Common myeloid progenitor, CD34-positive (primary cell): ENCODE measurements at regions not wholly inside any gene's neighbourhood (a gene's known extent, or its start where the extent isn't known, plus 50 kb on each side); places are given as distances from the start of the nearest gene placed in this dataset.

Experiments used
- CTCF ChIA-PET: fragments of 350-600 bp; sonication (Branson Sonifier 250); formaldehyde crosslinking; loops from one replicate; lab custom pipeline; 2021; ENCODE audit warnings: antibody characterized with exemption; lab: Charles Lee
- POLR2A ChIA-PET: fragments of 350-600 bp; sonication (Branson Sonifier 250); formaldehyde crosslinking; loops from one replicate; lab custom pipeline; 2021; ENCODE audit warnings: antibody characterized with exemption; lab: Charles Lee
- DNase-seq, 3 donors: peaks; one replicate each; pipeline versions ENCODE4 v3.0.0 to v3.0.0-alpha.2; 2013
- H3K27ac ChIP-seq, 2 experiments: 1 replicate in 1 of 2; 2 replicates in 1 of 2; pipeline ENCODE4 v1.7.0; 2013; ENCODE audit warnings: inconsistent platforms in 2 of 2, low read length in 2 of 2, mild to moderate bottlenecking in 2 of 2, low read depth in 1 of 2, moderate library complexity in 1 of 2; ENCODE audit not compliant: severe bottlenecking in 2 of 2, insufficient read depth in 1 of 2, poor library complexity in 1 of 2
- H3K27me3 ChIP-seq, 5 experiments: replicated peaks in 2 of 5; 1 replicate in 3 of 5; 2 replicates in 2 of 5; pipeline versions ENCODE4 v1.6.1 to v1.7.0; 2013; ENCODE audit warnings: low read length in 4 of 5, mild to moderate bottlenecking in 2 of 5, moderate library complexity in 2 of 5, inconsistent platforms in 1 of 5; ENCODE audit not compliant: insufficient read depth in 5 of 5, control insufficient read depth in 4 of 5
- H3K36me3 ChIP-seq, 4 experiments: 1 replicate in 2 of 4; 2 replicates in 2 of 4; pipeline versions ENCODE4 v1.6.1 to v1.7.0; 2013; ENCODE audit warnings: low read length in 3 of 4, control low read depth in 1 of 4, mild to moderate bottlenecking in 1 of 4; ENCODE audit not compliant: control insufficient read depth in 4 of 4, insufficient read depth in 4 of 4
- H3K4me1 ChIP-seq, 4 experiments: 1 replicate in 3 of 4; 2 replicates in 1 of 4; pipeline versions ENCODE4 v1.6.1 to v1.7.1; 2013; ENCODE audit warnings: low read length in 3 of 4, mild to moderate bottlenecking in 3 of 4, control low read depth in 1 of 4, inconsistent platforms in 1 of 4, moderate library complexity in 1 of 4; ENCODE audit not compliant: control insufficient read depth in 4 of 4, insufficient read depth in 4 of 4; ENCODE audit errors: control extremely low read depth in 1 of 4
- H3K4me3 ChIP-seq, 7 experiments: 1 replicate in 4 of 7; 2 replicates in 3 of 7; pipeline versions ENCODE4 v1.5.1 to v1.7.0; 2013; ENCODE audit warnings: mild to moderate bottlenecking in 7 of 7, low read length in 6 of 7, moderate library complexity in 6 of 7, inconsistent platforms in 2 of 7, low read depth in 2 of 7, control low read depth in 1 of 7; ENCODE audit not compliant: insufficient read depth in 4 of 7, control insufficient read depth in 1 of 7; ENCODE audit errors: extremely low read depth in 1 of 7
- H3K9me3 ChIP-seq, 5 experiments: 1 replicate in 4 of 5; 2 replicates in 1 of 5; pipeline versions ENCODE4 v1.6.1 to v1.7.1; 2013; ENCODE audit warnings: low read length in 4 of 5, mild to moderate bottlenecking in 2 of 5, inconsistent platforms in 1 of 5, low read depth in 1 of 5, moderate library complexity in 1 of 5; ENCODE audit not compliant: control insufficient read depth in 4 of 5, insufficient read depth in 2 of 5; ENCODE audit errors: control extremely low read depth in 1 of 5
- WGBS: methylation state at CpG from one replicate; pipeline ENCODE4 v1.1.5; 2013; ENCODE audit not compliant: insufficient coverage; 5-methylcytosine and 5-hydroxymethylcytosine counted together

DNA sequence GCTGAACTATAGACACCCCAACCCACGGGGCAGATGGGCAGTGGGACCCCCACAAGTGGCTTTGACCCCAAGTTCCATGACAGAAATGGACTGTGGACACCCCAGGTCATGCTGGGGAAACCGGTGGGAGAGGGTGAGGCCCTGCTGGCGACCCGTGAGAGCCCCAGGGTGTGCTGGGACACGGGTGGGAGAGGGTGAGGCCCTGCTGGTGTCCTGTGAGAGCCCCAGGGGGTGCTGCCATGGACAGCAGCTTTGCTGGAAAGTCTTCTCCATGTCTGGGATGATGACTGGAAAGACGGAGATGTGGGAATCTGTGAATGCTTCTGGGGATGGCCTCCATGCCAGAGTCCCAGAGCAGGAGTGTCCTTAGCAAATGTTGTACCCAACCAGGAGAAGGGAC lies 148.4 kb downstream of the URI1 start:
- H3K4me3 ChIP-seq: no peak overlapping the region
- DNase-seq: no peak
- H3K9me3 ChIP-seq: no peaks in the 10 kb centered on the region
- ChIA-PET CTCF (no interaction called here), POLR2A (no interaction called here)
- 85% methylated on average over 5 of the region's 6 CpGs for WGBS
- peaks cover 0 to 2% (median 0%) of the 10 kb centered on the region in 4 experiments for H3K4me1 ChIP-seq
- H3K27ac ChIP-seq: no peak overlapping the region
- no peaks in the 10 kb centered on the region for H3K27me3 ChIP-seq
- H3K36me3 ChIP-seq: no peaks in the 10 kb centered on the region

DNA sequence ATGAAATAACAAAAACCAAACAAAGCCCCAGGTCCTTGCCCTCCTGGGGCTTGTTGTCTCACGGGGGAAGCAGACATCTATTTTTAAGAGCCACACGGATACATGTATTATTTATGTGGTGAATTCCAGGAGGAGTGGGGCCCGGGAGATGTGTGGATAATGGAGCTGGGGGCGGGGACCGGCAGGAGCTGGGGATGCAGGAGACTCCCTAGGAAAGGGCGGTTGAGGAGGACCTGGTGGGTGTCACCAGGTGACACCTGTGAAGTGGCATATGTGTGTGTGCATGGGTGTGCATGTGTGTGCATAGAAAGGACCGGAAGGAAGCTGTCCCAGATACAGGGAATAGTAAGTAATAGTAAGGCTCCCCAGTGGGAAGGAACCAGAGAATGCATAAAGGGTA lies 148.9 kb downstream of the URI1 start:
- no peak overlapping the region for H3K4me3 ChIP-seq
- 95% methylated on average over 6 of the region's 7 CpGs for WGBS
- H3K27me3 ChIP-seq: no peaks in the 10 kb centered on the region
- H3K36me3 ChIP-seq: no peaks in the 10 kb centered on the region
- DNase-seq: no peak
- POLR2A ChIA-PET: no interaction called here
- no peaks in the 10 kb centered on the region for H3K9me3 ChIP-seq
- CTCF ChIA-PET: no interaction called here
- H3K4me1 ChIP-seq: no peaks in the 10 kb centered on the region
- no peak overlapping the region for H3K27ac ChIP-seq

DNA sequence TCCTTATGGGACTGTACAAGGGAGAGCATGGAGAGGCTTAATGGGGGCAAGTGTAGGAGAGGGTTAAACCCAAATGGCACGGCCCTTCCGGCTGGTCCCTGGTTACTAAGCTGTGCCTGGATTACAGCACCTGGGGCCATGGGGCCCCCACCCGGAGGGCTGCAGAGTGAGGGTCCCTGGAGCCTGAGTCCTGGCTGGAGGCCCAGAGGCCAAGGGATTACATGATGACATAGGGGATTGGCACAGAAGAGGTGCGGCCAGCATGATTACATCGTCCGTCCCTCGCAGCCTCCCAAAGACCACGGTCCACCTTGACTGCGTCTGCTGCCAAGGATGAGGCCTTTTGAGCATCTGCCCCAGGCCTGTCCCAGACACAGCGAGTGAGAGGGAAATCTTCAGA lies 149.4 kb downstream of the URI1 start:
- ChIA-PET POLR2A (no interaction called here), CTCF (no interaction called here)
- no peak for DNase-seq
- H3K36me3 ChIP-seq: no peaks in the 10 kb centered on the region
- H3K9me3 ChIP-seq: no peaks in the 10 kb centered on the region
- WGBS: 100% methylated on average over 8 of the region's 10 CpGs
- no peak overlapping the region for H3K4me3 ChIP-seq
- H3K4me1 ChIP-seq: no peaks in the 10 kb centered on the region
- no peak overlapping the region for H3K27ac ChIP-seq
- H3K27me3 ChIP-seq: no peaks in the 10 kb centered on the region

DNA sequence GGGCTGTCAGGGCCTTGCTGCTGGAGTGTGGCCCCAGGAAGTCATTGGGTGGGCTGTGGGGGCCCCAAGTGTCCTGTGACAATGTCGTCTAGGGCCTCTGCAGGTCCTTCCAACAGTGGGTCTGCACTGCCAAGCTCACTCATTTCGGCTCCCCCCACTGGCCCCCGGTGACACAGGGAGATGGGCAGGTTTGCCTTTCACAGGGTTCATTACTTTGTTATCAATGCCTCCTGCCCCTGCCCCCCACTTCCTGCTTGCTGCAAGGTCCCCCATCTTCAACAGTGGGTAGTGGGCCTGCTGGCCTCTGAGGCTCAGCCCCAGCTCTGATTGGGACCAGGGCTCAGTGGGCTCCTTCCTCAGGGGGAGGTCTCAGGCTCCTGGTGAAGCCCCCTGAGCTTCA lies 149.8 kb downstream of the URI1 start:
- WGBS: 100% methylated on average over 2 of the region's 3 CpGs
- CTCF ChIA-PET: no interaction called here
- POLR2A ChIA-PET: no interaction called here
- Histone ChIP-seq H3K4me1 (no peaks in the 10 kb centered on the region), H3K4me3 (no peak overlapping the region), H3K9me3 (no peaks in the 10 kb centered on the region), H3K27ac (no peak overlapping the region), H3K36me3 (no peaks in the 10 kb centered on the region), H3K27me3 (no peaks in the 10 kb centered on the region)
- no peak for DNase-seq

DNA sequence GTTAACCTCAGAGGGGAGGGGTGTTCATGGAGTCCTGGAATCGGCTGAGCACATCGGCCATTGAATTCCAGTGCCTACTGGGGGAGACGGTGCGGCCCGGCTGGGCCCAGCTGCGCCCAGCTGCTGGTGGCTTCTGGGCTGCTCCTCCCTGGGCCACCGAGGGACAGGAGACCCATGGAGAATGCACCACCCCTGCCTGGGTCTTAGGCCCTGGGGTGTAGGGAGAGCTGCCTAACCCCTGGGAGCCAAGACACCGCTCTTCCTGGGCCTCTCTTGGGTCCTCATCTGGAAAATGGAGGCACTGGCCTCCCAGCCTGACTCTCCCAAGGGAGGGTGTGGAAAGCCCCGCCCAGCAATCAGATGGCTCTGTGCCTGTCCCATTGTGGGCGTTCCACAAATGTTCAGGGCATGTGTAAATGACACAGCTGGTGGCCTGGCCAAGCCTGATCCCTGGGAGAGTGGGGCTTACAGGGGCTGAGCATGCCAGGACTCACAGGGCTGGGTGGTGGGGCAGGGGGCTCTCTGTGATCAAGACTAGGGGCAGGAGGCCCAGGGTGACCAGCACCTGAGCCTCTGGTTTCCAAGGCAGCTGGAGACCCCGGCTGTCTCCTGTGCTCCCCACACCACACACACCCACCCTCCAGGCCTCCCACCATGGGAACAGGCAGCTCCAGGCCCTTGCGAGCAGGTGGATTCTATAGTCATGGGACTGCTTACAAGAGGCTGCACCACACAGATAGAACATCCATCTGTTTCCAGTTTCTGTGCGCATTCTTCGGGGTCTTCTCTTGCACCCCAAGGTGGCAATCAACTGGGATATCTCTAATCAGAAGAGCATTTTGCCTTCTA lies 150.9 kb downstream of the URI1 start:
- no peaks in the 10 kb centered on the region for H3K36me3 ChIP-seq
- H3K4me3 ChIP-seq: no peak overlapping the region
- CTCF ChIA-PET: no interaction called here
- no peaks in the 10 kb centered on the region for H3K9me3 ChIP-seq
- no peaks in the 10 kb centered on the region for H3K4me1 ChIP-seq
- WGBS: 96% methylated on average over 13 of the region's 14 CpGs
- no peak for DNase-seq
- H3K27ac ChIP-seq: no peak overlapping the region
- H3K27me3 ChIP-seq: no peaks in the 10 kb centered on the region
- POLR2A ChIA-PET: no interaction called here

GRCh38 chr19:30093966-30094755 lies 152.1 kb downstream of the URI1 start:
- ChIA-PET POLR2A (no interaction called here), CTCF (no interaction called here)
- 95% methylated on average over 8 of the region's 9 CpGs for WGBS
- no peak overlapping the region for H3K27ac ChIP-seq
- no peaks in the 10 kb centered on the region for H3K36me3 ChIP-seq
- no peak for DNase-seq
- H3K4me3 ChIP-seq: no peak overlapping the region
- no peaks in the 10 kb centered on the region for H3K27me3 ChIP-seq
- H3K4me1 ChIP-seq: no peaks in the 10 kb centered on the region
- no peaks in the 10 kb centered on the region for H3K9me3 ChIP-seq

- CTCF ChIA-PET: interaction anchor here (0.6 kb wide), 1 partner anchor 651 kb away, joined by 3 read pairs; no protein-coding TSS in a partner anchor
- Histone ChIP-seq H3K4me3 (no peak overlapping the region), H3K27me3 (no peaks in the 10 kb centered on the region), H3K36me3 (no peaks in the 10 kb centered on the region), H3K27ac (no peak overlapping the region), H3K9me3 (no peaks in the 10 kb centered on the region), H3K4me1 (no peaks in the 10 kb centered on the region)
- POLR2A ChIA-PET: no interaction called here
- 100% methylated on average over 2 of the region's 3 CpGs for WGBS
- DNase-seq: no peak
These were observed 152.7 kb downstream of the URI1 start for GRCh38 chr19:30094756-30095140.
